Neuronal stem cell (in vitro differentiated cells): ENCODE measurements at regions not wholly inside any gene's neighbourhood (a gene's known extent, or its start where the extent isn't known, plus 50 kb on each side); places are given as distances from the start of the nearest gene placed in this dataset.

Source experiments
- DNase-seq: peaks from one replicate; pipeline ENCODE4 v3.0.0-alpha.2; 2013; ENCODE audit warnings: low spot score
- H2AFZ ChIP-seq: one replicate; pipeline ENCODE4 v1.6.1; 2013; ENCODE audit warnings: mild to moderate bottlenecking, low read length, inconsistent platforms
- H2AK5ac ChIP-seq: 2 replicates; pipeline ENCODE4 v1.6.1; 2013; ENCODE audit warnings: low read depth, mild to moderate bottlenecking, inconsistent platforms, low read length, moderate library complexity, mixed read lengths
- H2BK120ac ChIP-seq: 2 replicates; pipeline ENCODE4 v1.6.1; 2013; ENCODE audit warnings: low read depth, mild to moderate bottlenecking, inconsistent platforms, low read length, moderate library complexity, mixed read lengths
- H2BK12ac ChIP-seq: one replicate; pipeline ENCODE4 v1.6.1; 2013; ENCODE audit warnings: low read length, inconsistent platforms
- H2BK15ac ChIP-seq: 2 replicates; pipeline ENCODE4 v1.6.1; 2013; ENCODE audit warnings: mild to moderate bottlenecking, low read length, inconsistent platforms, mixed read lengths
- H2BK5ac ChIP-seq: one replicate; pipeline ENCODE4 v1.6.1; 2013; ENCODE audit warnings: inconsistent platforms, mild to moderate bottlenecking, low read length, moderate library complexity
- H3K14ac ChIP-seq: one replicate; pipeline ENCODE4 v1.6.1; 2013; ENCODE audit warnings: low read length, inconsistent platforms
- H3K18ac ChIP-seq: 2 replicates; pipeline ENCODE4 v1.6.1; 2013; ENCODE audit warnings: low read length, inconsistent platforms
- H3K23ac ChIP-seq: 2 replicates; pipeline ENCODE4 v1.6.1; 2013; ENCODE audit warnings: low read depth, mild to moderate bottlenecking, mixed read lengths, low read length, inconsistent platforms; ENCODE audit not compliant: poor library complexity
- H3K27ac ChIP-seq: replicated peaks from 3 replicates; pipeline ENCODE4 v1.5.1; 2013; ENCODE audit warnings: low read length, inconsistent platforms
- H3K27me3 ChIP-seq, 3 experiments: 2 replicates each; pipeline ENCODE4 v1.6.1; 2013; ENCODE audit warnings: low read length in 3 of 3, mild to moderate bottlenecking in 2 of 3, inconsistent platforms in 1 of 3, low read depth in 1 of 3, mixed read lengths in 1 of 3, moderate library complexity in 1 of 3; ENCODE audit not compliant: control insufficient read depth in 3 of 3, insufficient read depth in 3 of 3
- H3K36me3 ChIP-seq, 2 donors: replicated peaks in 1 of 2; 2 replicates each; pipeline ENCODE4 v1.6.1; 2013; ENCODE audit warnings: low read length in 2 of 2; ENCODE audit not compliant: control insufficient read depth in 2 of 2, insufficient read depth in 2 of 2
- H3K4ac ChIP-seq: 2 replicates; pipeline ENCODE4 v1.6.1; 2013; ENCODE audit warnings: inconsistent platforms, mild to moderate bottlenecking, low read length, moderate library complexity
- H3K4me1 ChIP-seq, 2 donors: 1 replicate in 1 of 2; 2 replicates in 1 of 2; pipeline ENCODE4 v1.6.1; 2013; ENCODE audit warnings: low read length in 2 of 2, low read depth in 1 of 2; ENCODE audit not compliant: control insufficient read depth in 2 of 2, insufficient read depth in 1 of 2
- H3K4me2 ChIP-seq: one replicate; pipeline ENCODE4 v1.6.1; 2013; ENCODE audit warnings: mild to moderate bottlenecking, low read length, inconsistent platforms; ENCODE audit not compliant: insufficient read depth, poor library complexity, severe bottlenecking
- H3K4me3 ChIP-seq, 2 donors: 2 replicates each; pipeline ENCODE4 v1.5.1; 2013; ENCODE audit warnings: low read length in 2 of 2, mild to moderate bottlenecking in 2 of 2, inconsistent platforms in 1 of 2, moderate library complexity in 1 of 2
- H3K79me1 ChIP-seq: one replicate; pipeline ENCODE4 v1.6.1; 2013; ENCODE audit warnings: low read depth, mild to moderate bottlenecking, inconsistent platforms, low read length, moderate library complexity
- H3K9ac ChIP-seq: one replicate; pipeline ENCODE4 v1.6.1; 2013; ENCODE audit warnings: mild to moderate bottlenecking, low read depth, low read length, inconsistent platforms; ENCODE audit not compliant: poor library complexity
- H3K9me3 ChIP-seq, 2 donors: replicated peaks in 1 of 2; 2 replicates each; pipeline versions ENCODE3 to v1.6.1; 2013; ENCODE audit warnings: low read length in 2 of 2, mild to moderate bottlenecking in 2 of 2, inconsistent platforms in 1 of 2, low read depth in 1 of 2, mixed read lengths in 1 of 2, moderate library complexity in 1 of 2; ENCODE audit not compliant: control insufficient read depth in 2 of 2, insufficient read depth in 1 of 2
- H4K8ac ChIP-seq: one replicate; pipeline ENCODE4 v1.6.1; 2013; ENCODE audit warnings: low read depth, mild to moderate bottlenecking, inconsistent platforms, low read length, moderate library complexity
- H4K91ac ChIP-seq: one replicate; pipeline ENCODE4 v1.6.1; 2013; ENCODE audit warnings: low read length, low read depth, mild to moderate bottlenecking, inconsistent platforms; ENCODE audit not compliant: poor library complexity
- WGBS, 2 donors: extraction: QIAGEN DNeasy Blood & Tissue Kit; methylation state at CpG; one replicate each; pipeline ENCODE4 v1.1.7; 2013; ENCODE audit warnings: missing lambda C conversion rate in 2 of 2, mixed read lengths in 1 of 2; ENCODE audit not compliant: insufficient read length in 2 of 2, insufficient replicate concordance in 1 of 2; ENCODE audit errors: extremely low coverage in 2 of 2; 5-methylcytosine and 5-hydroxymethylcytosine counted together

DNA sequence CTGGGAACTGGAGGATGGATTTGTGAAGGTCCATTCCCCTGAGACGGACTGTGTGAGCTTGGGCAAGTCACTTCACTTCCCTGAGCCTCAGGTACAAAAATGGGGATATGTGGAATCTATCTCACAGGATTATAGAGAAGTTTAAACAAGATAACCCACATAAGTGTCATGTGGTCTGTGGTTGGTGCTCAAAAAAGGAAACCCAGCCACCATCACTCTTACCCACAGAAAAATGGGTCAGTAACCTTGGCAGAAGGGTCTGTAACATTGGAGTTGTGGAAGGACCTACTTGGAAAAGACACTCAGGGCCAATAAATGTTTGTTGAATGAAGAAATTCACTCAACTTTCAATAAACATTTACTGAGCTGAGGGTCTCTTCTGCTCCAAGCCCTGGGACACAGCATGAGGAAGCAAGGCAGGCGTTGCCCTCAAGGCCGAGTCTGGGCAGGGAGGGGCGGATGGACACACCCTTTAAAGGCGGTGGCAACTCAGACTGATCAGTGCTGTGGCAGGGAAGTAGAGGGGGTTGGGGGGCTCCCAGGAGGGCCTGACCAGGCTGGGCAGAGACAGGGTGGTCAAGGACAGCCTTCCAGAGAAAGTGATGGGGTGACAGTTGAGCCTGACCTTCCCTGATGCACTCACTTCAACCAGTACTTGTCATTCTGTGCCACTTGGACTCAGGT lies 66.7 kb upstream of the ACOT11 start:
- H2BK15ac ChIP-seq, result no peak overlapping the region
- H3K4me2 ChIP-seq, result no peak overlapping the region
- H3K36me3 ChIP-seq, result no peaks in the 10 kb centered on the region
- no peak overlapping the region for H3K9ac ChIP-seq
- no peak overlapping the region for H4K8ac ChIP-seq
- no peak overlapping the region for H3K14ac ChIP-seq
- no peak overlapping the region for H4K91ac ChIP-seq
- H3K27me3 ChIP-seq, result peaks cover 0 to under 1% (median 0%) of the 10 kb centered on the region in 3 experiments
- no peak overlapping the region for H3K27ac ChIP-seq
- DNase-seq, result no peak
- no peak overlapping the region for H3K4ac ChIP-seq
- no peak overlapping the region for H2AK5ac ChIP-seq
- no peak overlapping the region for H2AFZ ChIP-seq
- H3K23ac ChIP-seq, result no peak overlapping the region
- H3K79me1 ChIP-seq, result no peaks in the 10 kb centered on the region
- no CpG with 5 or more reads among the region's 5 CpGs for WGBS, 2 donors
- H2BK12ac ChIP-seq, result peak overlapping the region; percentile 47
- peaks cover 23 to 26% of the 10 kb centered on the region in 2 donors for H3K4me1 ChIP-seq
- no peak overlapping the region for H2BK5ac ChIP-seq
- no peak overlapping the region for H3K4me3 ChIP-seq
- H3K9me3 ChIP-seq, result no peaks in the 10 kb centered on the region
- H3K18ac ChIP-seq, result peak overlapping the region; percentile 39
- H2BK120ac ChIP-seq, result no peak overlapping the region

GRCh38 chr1:54480525-54480848 lies 67.5 kb upstream of the ACOT11 start:
- peak overlapping the region; percentile 73 for H2AK5ac ChIP-seq
- peak overlapping the region; percentile 76 for H2BK15ac ChIP-seq
- no peak overlapping the region for H3K9ac ChIP-seq
- H3K18ac ChIP-seq, result peak overlapping the region; percentile 82
- no peak overlapping the region for H3K4me3 ChIP-seq
- peaks cover 31 to 32% of the 10 kb centered on the region in 2 donors for H3K4me1 ChIP-seq
- H2BK12ac ChIP-seq, result no peak overlapping the region
- H3K4me2 ChIP-seq, result no peak overlapping the region
- H3K79me1 ChIP-seq, result no peaks in the 10 kb centered on the region
- WGBS, 2 donors, result no CpG with 5 or more reads among the region's 4 CpGs
- H3K14ac ChIP-seq, result no peak overlapping the region
- H2BK120ac ChIP-seq, result no peak overlapping the region
- H3K36me3 ChIP-seq, result no peaks in the 10 kb centered on the region
- H2AFZ ChIP-seq, result peak overlapping the region; percentile 74
- peak overlapping the region; percentile 40 for H2BK5ac ChIP-seq
- no peaks in the 10 kb centered on the region for H3K9me3 ChIP-seq
- no peak overlapping the region for H4K8ac ChIP-seq
- no peak overlapping the region for H3K23ac ChIP-seq
- no peaks in the 10 kb centered on the region for H3K27me3 ChIP-seq
- H3K4ac ChIP-seq, result no peak overlapping the region
- no peak for DNase-seq
- H3K27ac ChIP-seq, result no peak overlapping the region
- H4K91ac ChIP-seq, result no peak overlapping the region

GRCh38 chr1:54479841-54480524 lies 68.0 kb upstream of the ACOT11 start:
- H3K18ac ChIP-seq, result peak overlapping the region; percentile 82
- H3K4ac ChIP-seq, result no peak overlapping the region
- WGBS, 2 donors, result no CpG with 5 or more reads among the region's 7 CpGs
- H3K79me1 ChIP-seq, result no peaks in the 10 kb centered on the region
- H3K27ac ChIP-seq, result no peak overlapping the region
- H3K4me1 ChIP-seq, result peaks cover 36 to 37% of the 10 kb centered on the region in 2 donors
- H4K91ac ChIP-seq, result peak overlapping the region; percentile 11
- no peak overlapping the region for H3K4me3 ChIP-seq
- peak overlapping the region; percentile 73 for H2AK5ac ChIP-seq
- no peak overlapping the region for H3K9ac ChIP-seq
- DNase-seq, result no peak
- peak overlapping the region; percentile 76 for H2BK15ac ChIP-seq
- no peak overlapping the region for H3K14ac ChIP-seq
- no peak overlapping the region for H4K8ac ChIP-seq
- H3K36me3 ChIP-seq, result no peaks in the 10 kb centered on the region
- H3K4me2 ChIP-seq, result no peak overlapping the region
- peak overlapping the region; percentile 74 for H2AFZ ChIP-seq
- no peaks in the 10 kb centered on the region for H3K9me3 ChIP-seq
- H2BK12ac ChIP-seq, result peak overlapping the region; percentile 77
- no peaks in the 10 kb centered on the region for H3K27me3 ChIP-seq
- peak overlapping the region; percentile 40 for H2BK5ac ChIP-seq
- H2BK120ac ChIP-seq, result no peak overlapping the region
- no peak overlapping the region for H3K23ac ChIP-seq

- Histone ChIP-seq H4K8ac (no peak overlapping the region), H3K4me2 (no peak overlapping the region)
Measured at GRCh38 chr1:54479251-54479650, 68.8 kb upstream of the ACOT11 start.

More at GRCh38 chr1:54479251-54479650, 68.8 kb upstream of the ACOT11 start:
- Histone ChIP-seq H2BK5ac (no peak overlapping the region), H3K9ac (no peak overlapping the region), H3K27ac (no peak overlapping the region), H3K18ac (no peak overlapping the region), H3K36me3 (no peaks in the 10 kb centered on the region), H3K79me1 (no peaks in the 10 kb centered on the region), H3K4me3 (no peak overlapping the region), H3K4me1 (peaks cover 40 to 41% of the 10 kb centered on the region in 2 donors), H3K27me3 (no peaks in the 10 kb centered on the region), H3K9me3 (no peaks in the 10 kb centered on the region), H2BK120ac (no peak overlapping the region), H4K91ac (peak overlapping the region; percentile 11), H2BK15ac (peak overlapping the region; percentile 52), H3K23ac (no peak overlapping the region), H2AFZ (no peak overlapping the region), H3K4ac (no peak overlapping the region), H2AK5ac (peak overlapping the region; percentile 56), H3K14ac (no peak overlapping the region), H2BK12ac (peak overlapping the region; percentile 77)
- DNase-seq, result no peak
- WGBS, 2 donors, result no CpG with 5 or more reads among the region's 5 CpGs
